Jurkat, Clone E6-1 (cell line): ENCODE measurements at regions not wholly inside any gene's neighbourhood (a gene's known extent, or its start where the extent isn't known, plus 50 kb on each side); places are given as distances from the start of the nearest gene placed in this dataset.

Experiments
- DNase-seq: peaks from one replicate; pipeline ENCODE4 v3.0.0-alpha.2; 2011; ENCODE audit warnings: low read depth, low spot score
- H3K4me3 ChIP-seq: 2 replicates; pipeline ENCODE4 v1.5.1; 2011; ENCODE audit warnings: mild to moderate bottlenecking, low read length, control low read depth, moderate library complexity

DNA sequence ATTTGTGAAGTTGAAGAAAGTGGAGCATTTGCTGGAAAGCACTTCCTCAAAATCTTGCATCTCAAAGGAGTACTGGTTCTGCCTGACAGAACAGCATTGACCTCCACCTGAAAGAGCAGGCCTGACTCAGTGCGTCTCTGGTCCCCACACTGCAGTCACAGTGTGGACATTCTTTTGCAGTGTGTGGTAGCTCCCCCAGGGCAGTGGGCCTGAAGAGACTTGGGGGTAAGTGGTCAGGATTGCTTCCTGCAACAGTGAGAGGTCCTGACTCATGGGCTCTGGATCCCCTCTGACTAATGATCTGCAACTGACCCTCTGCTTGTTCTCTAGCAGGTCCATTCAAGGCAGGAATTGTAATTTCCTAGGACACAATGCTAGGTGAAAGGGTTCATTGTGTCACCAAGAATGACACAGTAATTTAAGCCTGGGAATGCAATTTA, 204.9 kb upstream of the KCNJ16 start:
- DNase-seq, result no peak
- H3K4me3 ChIP-seq, result no peak overlapping the region

DNA sequence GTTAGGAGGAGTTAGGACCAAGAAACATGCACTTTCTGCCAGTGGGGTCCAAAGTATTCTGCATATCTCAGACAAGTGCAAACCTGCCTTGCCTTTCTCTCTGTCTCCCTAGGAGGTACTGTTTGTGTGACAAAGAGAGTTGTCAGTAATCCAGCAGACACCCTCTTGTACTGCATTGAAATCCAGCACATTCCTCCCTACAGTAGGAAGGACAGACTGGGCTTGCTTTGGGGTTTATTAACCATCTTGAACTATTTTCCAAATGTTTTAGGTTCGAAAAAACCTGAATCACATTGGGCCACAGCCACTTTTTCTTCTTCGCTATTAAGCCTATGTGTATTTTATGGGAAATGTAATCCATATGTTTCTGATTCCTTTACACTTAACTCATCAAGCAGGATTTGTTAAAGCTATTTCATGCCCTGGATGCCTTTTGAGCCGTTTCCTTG, 204.2 kb upstream of the KCNJ16 start:
- DNase-seq, result no peak
- no peak overlapping the region for H3K4me3 ChIP-seq

- no peak for DNase-seq
- H3K4me3 ChIP-seq, result no peak overlapping the region
These were observed 203.7 kb upstream of the KCNJ16 start for GRCh38 chr17:69871318-69871717.

GRCh38 chr17:69872675-69873262, 202.3 kb upstream of the KCNJ16 start:
- DNase-seq, result no peak
- no peak overlapping the region for H3K4me3 ChIP-seq

- H3K4me3 ChIP-seq, result no peak overlapping the region
- no peak for DNase-seq
These were observed 200.8 kb upstream of the KCNJ16 start for GRCh38 chr17:69874175-69874670.

DNA sequence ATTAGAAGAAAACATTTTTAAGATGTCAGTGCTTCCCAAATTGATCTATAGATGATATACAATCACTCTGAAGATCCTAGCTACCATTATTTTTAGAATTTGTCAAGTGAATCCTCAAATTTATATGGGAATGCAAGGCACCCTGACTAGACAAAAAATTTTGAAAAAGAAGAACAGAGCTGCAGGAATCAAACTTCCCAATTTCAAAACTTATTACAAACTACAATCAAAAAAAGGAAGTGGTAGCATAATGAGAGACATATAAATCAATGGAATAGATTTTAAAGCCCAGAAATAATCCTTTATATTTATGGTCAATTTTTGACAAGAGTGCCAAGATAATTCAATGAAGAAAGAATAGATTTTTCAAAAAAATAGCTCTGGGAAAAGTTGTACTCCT, 198.3 kb upstream of the KCNJ16 start:
- H3K4me3 ChIP-seq, result no peak overlapping the region
- no peak for DNase-seq

- H3K4me3 ChIP-seq, result no peak overlapping the region
- no peak for DNase-seq
These were observed 196.4 kb upstream of the KCNJ16 start for GRCh38 chr17:69878661-69879060.

GRCh38 chr17:69879576-69879975, 195.4 kb upstream of the KCNJ16 start:
- DNase-seq, result no peak
- no peak overlapping the region for H3K4me3 ChIP-seq

DNA sequence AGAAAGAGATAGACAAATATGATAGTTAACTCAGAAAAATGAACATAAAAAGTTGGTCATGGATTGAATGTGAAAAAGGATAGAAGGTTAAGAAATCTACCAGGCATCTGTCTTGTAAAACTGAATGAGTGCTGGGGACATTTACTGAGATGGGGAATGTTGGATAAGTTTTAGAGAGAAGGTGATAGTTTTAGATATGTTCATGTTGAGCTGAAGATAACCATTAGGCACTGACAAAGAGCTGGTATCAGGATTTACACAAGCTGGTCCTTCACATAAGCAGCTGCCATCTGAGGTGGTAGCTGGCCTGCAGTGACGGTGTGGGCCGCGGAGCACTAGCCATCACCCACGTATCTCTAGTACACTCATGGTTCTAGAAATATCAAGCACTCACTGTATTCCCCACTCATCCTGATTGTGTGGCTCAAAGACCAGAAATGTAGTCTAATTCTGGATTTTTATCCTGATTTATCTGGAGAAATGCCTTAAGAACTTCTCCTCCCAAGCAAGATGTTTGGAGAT, 194.4 kb upstream of the KCNJ16 start:
- no peak for DNase-seq
- H3K4me3 ChIP-seq, result no peak overlapping the region

GRCh38 chr17:69882281-69882680, 192.7 kb upstream of the KCNJ16 start:
- no peak for DNase-seq
- no peak overlapping the region for H3K4me3 ChIP-seq

- DNase-seq, result no peak
- no peak overlapping the region for H3K4me3 ChIP-seq
These were observed 191.9 kb upstream of the KCNJ16 start for GRCh38 chr17:69883120-69883519.

GRCh38 chr17:69884356-69884755, 190.7 kb upstream of the KCNJ16 start:
- H3K4me3 ChIP-seq, result no peak overlapping the region
- DNase-seq, result no peak

DNA sequence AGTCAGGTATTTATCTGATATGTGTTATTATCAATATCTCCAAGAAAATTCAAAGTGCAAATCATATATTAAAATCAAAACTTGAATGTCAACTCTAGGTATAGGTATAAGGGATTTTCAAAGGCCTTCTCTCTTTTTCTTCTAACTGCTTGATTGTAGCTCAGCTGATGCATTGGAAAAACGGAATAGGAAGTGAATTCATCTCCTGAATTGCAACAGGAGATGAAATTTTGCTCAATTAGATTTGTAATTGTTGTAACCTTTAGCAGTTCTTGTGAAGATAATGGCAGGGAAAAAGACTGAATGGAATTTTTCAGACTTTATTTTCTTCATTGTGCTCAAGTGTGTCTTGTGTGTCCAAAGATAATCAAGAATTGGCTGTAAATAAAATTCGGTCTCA, 190.2 kb upstream of the KCNJ16 start:
- no peak overlapping the region for H3K4me3 ChIP-seq
- no peak for DNase-seq

DNA sequence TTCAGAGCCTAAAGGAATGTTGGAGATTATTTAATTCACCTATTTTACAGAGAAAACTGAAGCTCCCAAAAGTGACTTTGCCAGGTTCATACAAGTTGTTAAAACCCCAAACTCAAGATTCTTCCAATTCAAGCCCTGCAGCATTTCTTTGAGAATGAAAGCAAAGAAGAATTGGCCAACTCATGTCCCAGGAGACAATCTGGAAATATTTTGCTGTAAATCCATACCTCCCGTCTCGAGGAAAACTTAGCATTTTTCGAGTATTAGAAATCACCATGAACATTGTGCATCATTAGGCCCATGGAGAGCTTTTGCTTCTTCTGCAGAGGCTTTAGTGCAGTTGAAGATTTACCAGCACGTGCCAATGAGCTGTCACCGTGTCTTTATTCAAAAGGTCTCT, 176.4 kb upstream of the KCNJ16 start:
- no peak overlapping the region for H3K4me3 ChIP-seq
- DNase-seq, result no peak

DNA sequence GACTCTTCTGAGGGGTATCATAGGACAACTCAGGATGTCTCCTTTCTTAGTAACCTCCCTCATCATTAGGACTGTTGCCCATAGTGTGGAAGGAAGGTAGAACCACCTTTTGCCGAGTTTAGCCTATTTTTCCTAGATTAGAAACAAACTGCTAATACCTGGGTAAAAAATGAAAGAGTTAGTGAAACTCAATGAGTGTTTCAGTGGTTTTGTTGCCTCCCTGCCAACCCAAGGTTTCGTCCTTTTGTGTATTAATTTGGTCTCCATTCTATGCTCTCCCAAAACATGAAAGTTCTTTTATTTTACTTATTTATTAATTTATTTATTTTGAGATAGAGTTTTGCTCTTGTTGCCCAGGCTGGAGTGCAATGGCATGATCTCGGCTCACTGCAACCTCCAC, 174.9 kb upstream of the KCNJ16 start:
- no peak overlapping the region for H3K4me3 ChIP-seq
- DNase-seq, result no peak

- DNase-seq, result no peak
- no peak overlapping the region for H3K4me3 ChIP-seq
These were observed 174.2 kb upstream of the KCNJ16 start for GRCh38 chr17:69900829-69901228.

GRCh38 chr17:69906306-69906705, 168.7 kb upstream of the KCNJ16 start:
- no peak overlapping the region for H3K4me3 ChIP-seq
- DNase-seq, result no peak

- no peak for DNase-seq
- no peak overlapping the region for H3K4me3 ChIP-seq
These were observed 167.7 kb upstream of the KCNJ16 start for GRCh38 chr17:69907132-69907847.

- no peak overlapping the region for H3K4me3 ChIP-seq
- DNase-seq, result no peak
These were observed 166.2 kb upstream of the KCNJ16 start for GRCh38 chr17:69908626-69909368.

- H3K4me3 ChIP-seq, result no peak overlapping the region
- no peak for DNase-seq
These were observed 165.6 kb upstream of the KCNJ16 start for GRCh38 chr17:69909389-69909788.
